Transverse colon (tissue), 4 donors: ENCODE measurements at regions not wholly inside any gene's neighbourhood (a gene's known extent, or its start where the extent isn't known, plus 50 kb on each side); places are given as distances from the start of the nearest gene placed in this dataset.

ENCODE experiments used
- DNase-seq: peaks from one replicate; pipeline ENCODE4 v3.0.0-alpha.2; 2019
- H3K27ac ChIP-seq, 4 donors: fragments of 200-600 bp; sonication (generic); 2 replicates each; pipeline ENCODE4 v1.5.1; 2016 to 2018; ENCODE audit warnings: inconsistent platforms in 4 of 4
- H3K27me3 ChIP-seq: fragments of 200-600 bp; sonication (generic); 2 replicates; pipeline ENCODE4 v1.5.1; 2017; ENCODE audit warnings: inconsistent platforms
- H3K36me3 ChIP-seq, 4 donors: fragments of 200-600 bp; sonication (generic); 2 replicates each; pipeline ENCODE4 v1.5.1; 2017 to 2019; ENCODE audit warnings: inconsistent platforms in 4 of 4
- H3K4me1 ChIP-seq, 4 donors: fragments of 200-600 bp; sonication (generic); 2 replicates each; pipeline ENCODE4 v1.5.1; 2017 to 2020; ENCODE audit warnings: inconsistent platforms in 4 of 4
- H3K4me3 ChIP-seq, 4 donors: fragments of 200-600 bp; sonication (generic); 1 replicate in 1 of 4; 2 replicates in 3 of 4; pipeline versions ENCODE4 v1.5.1 to v1.6.1; 2017 to 2019; ENCODE audit warnings: inconsistent platforms in 4 of 4
- H3K9me3 ChIP-seq, 2 donors: fragments of 200-600 bp; sonication (generic); 2 replicates each; pipeline ENCODE4 v1.5.1; 2017 to 2019; ENCODE audit warnings: inconsistent platforms in 2 of 2
- EP300 ChIP-seq: sonication (generic); formaldehyde crosslinking; IDR thresholded peaks from one replicate; pipeline ENCODE4 v1.6.1; 2017; ENCODE audit warnings: antibody characterized with exemption, low read depth
- POLR2A ChIP-seq: fragments of 450-650 bp; IDR thresholded peaks from one replicate; pipeline ENCODE4 v1.6.1; 2016; ENCODE audit warnings: antibody characterized with exemption, mild to moderate bottlenecking, moderate library complexity
- POLR2AphosphoS5 ChIP-seq, 3 donors: sonication (generic); formaldehyde crosslinking; IDR thresholded peaks; one replicate each; pipeline ENCODE4 v1.6.1; 2016; ENCODE audit warnings: antibody characterized with exemption in 3 of 3
- WGBS, 2 donors: methylation state at CpG; one replicate each; pipeline ENCODE4 v1.1.5; 2018; ENCODE audit warnings: low coverage in 1 of 2; 5-methylcytosine and 5-hydroxymethylcytosine counted together
- in situ Hi-C, 4 donors: fragments of 200-750 bp; cut with MboI; loops; one replicate each; pipeline versions ENCODE4 v1.15.0 to v1.15.1; 2017; ENCODE audit warnings: low sequenced_read_pairs in 3 of 4, low pct_ligation_motif_present in 1 of 4, low pct_unique_long_range_greater_than_20kb in 1 of 4
- intact Hi-C: fragments of 100-400 bp; cut with DNase I; formaldehyde crosslinking; loops from one replicate; pipeline ENCODE4 v1.15.1; 2023; ENCODE audit warnings: low total_unique reads
- small RNA-seq, 4 donors: library from RNA; depleted of rRNA; stranded (forward); fragments of <200 nt; gene quantifications; one replicate each; pipeline ENCODE3, GENCODE V24; 2016
- TF ChIP-seq, protein P1 (sequence below), 5 experiments: fragments of 200-600 bp in 3 of 5; fragments of 450-650 bp in 2 of 5; sonication (generic) in 3 of 5; IDR thresholded peaks; 1 replicate in 2 of 5; 2 replicates in 3 of 5; pipeline ENCODE4 v1.5.1; 2016 to 2017; ENCODE audit warnings: antibody characterized with exemption in 5 of 5, inconsistent platforms in 3 of 5, mild to moderate bottlenecking in 2 of 5, moderate library complexity in 1 of 5

DNA sequence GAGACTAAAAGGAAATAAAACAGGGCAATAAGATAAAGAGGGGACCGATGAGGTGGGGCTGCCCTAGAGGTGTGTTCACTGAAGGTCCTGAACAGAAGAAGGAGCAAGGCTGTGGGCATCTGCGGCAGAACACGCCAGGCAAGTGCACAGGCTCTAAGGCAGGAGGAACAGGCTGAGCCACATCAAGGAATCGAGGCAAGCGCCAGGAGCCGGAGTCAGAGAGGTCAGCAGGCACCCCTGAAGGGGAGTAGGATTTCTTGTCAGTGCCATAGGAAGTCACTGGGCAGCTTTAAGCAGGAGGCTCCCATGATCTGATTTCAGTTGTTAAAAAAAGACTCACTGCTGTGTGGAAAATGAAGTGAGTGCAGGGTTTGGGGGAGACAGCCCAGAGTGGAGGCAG, 186.5 kb downstream of the KATNIP start:
- no peak for TF ChIP-seq POLR2A
- TF ChIP-seq POLR2AphosphoS5 (IDR thresholded peaks at IDR 0.05) = no peak
- TF ChIP-seq, protein P1, sequence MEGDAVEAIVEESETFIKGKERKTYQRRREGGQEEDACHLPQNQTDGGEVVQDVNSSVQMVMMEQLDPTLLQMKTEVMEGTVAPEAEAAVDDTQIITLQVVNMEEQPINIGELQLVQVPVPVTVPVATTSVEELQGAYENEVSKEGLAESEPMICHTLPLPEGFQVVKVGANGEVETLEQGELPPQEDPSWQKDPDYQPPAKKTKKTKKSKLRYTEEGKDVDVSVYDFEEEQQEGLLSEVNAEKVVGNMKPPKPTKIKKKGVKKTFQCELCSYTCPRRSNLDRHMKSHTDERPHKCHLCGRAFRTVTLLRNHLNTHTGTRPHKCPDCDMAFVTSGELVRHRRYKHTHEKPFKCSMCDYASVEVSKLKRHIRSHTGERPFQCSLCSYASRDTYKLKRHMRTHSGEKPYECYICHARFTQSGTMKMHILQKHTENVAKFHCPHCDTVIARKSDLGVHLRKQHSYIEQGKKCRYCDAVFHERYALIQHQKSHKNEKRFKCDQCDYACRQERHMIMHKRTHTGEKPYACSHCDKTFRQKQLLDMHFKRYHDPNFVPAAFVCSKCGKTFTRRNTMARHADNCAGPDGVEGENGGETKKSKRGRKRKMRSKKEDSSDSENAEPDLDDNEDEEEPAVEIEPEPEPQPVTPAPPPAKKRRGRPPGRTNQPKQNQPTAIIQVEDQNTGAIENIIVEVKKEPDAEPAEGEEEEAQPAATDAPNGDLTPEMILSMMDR (IDR thresholded peaks at IDR 0.05) = no peak
- TF ChIP-seq EP300 = no peak
- Histone ChIP-seq H3K27ac (no peak overlapping the region), H3K9me3 (no peaks in the 10 kb centered on the region), H3K36me3 (no peaks in the 10 kb centered on the region), H3K4me1 (no peaks in the 10 kb centered on the region), H3K4me3 (no peak overlapping the region), H3K27me3 (no peaks in the 10 kb centered on the region)
- in situ Hi-C loops = no loop called here
- intact Hi-C loops = loop anchor here (10.0 kb wide), 1 partner anchor 328 kb away; the partner anchor contains the start of gene GSG1L
- 90% methylated on average over 6 of the region's 6 CpGs for WGBS, 2 donors
- no peak for DNase-seq

DNA sequence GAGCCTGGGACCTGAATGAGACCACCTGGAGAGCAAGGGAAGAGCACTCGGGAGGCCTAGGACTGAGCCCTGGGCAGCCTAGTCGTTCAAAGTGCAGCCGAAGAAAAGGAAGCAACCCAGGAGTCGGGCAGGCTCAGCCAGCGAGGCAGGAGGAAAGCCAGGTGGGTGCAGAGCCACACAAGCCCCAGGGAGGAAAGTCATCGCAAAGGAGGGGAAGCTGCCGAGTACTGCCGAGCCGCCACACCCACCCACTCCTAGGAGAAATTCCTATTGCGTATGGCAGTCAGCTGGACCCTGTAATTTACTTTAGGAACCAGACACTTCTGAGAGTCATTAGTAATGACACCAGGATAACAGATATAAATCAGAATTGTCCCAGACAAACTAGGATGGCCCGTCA, 187.6 kb downstream of the KATNIP start:
- Histone ChIP-seq H3K4me1 (no peaks in the 10 kb centered on the region), H3K36me3 (no peaks in the 10 kb centered on the region), H3K27me3 (no peaks in the 10 kb centered on the region), H3K9me3 (no peaks in the 10 kb centered on the region), H3K27ac (no peak overlapping the region), H3K4me3 (no peak overlapping the region)
- no peak for DNase-seq
- intact Hi-C loops (loop anchor here (10.0 kb wide), 1 partner anchor 327 kb away; the partner anchor contains the start of gene GSG1L), in situ Hi-C loops (no loop called here)
- WGBS, 2 donors = 83 to 91% methylated on average over 2 to 11 of the region's 11 CpGs
- TF ChIP-seq POLR2A = no peak
- TF ChIP-seq, protein P1 (IDR thresholded peaks at IDR 0.05) = no peak
- TF ChIP-seq EP300 = no peak
- no peak for TF ChIP-seq POLR2AphosphoS5 (IDR thresholded peaks at IDR 0.05)

Small RNAs in the stretch of these regions (small RNA-seq; reads per million reads assigned to genes)
- gene RF00019 = 0 reads per million in 4 donors
